HepG2 (cell line): ENCODE measurements at regions not wholly inside any gene's neighbourhood (a gene's known extent, or its start where the extent isn't known, plus 50 kb on each side); places are given as distances from the start of the nearest gene placed in this dataset.

Experiments
- ATAC-seq: fragments of 200-7000 bp; cut with Tn5 transposase; 3 replicates; pipeline ENCODE4 v1.9.1; 2020; ENCODE audit warnings: mild to moderate bottlenecking, moderate library complexity
- BruUV-seq: library from RNA; stranded (reverse); fragments of 400-500 nt; replicated peaks from 2 replicates; lab custom pipeline; 2021; lab: Mats Ljungman, UMichigan
- CTCF ChIA-PET: fragments of 300-600 bp; formaldehyde crosslinking; extraction: SDS; loops from one replicate; lab custom pipeline; 2021; ENCODE audit warnings: low total read pairs, inconsistent platforms, low intra/inter-chr PET ratio; lab: Yijun Ruan, JAX
- POLR2A ChIA-PET: fragments of 350-600 bp; sonication (Branson Sonifier 250); formaldehyde crosslinking; loops from one replicate; lab custom pipeline; 2020; ENCODE audit warnings: antibody characterized with exemption, inconsistent platforms; lab: Yijun Ruan, JAX
- DNase-seq: peaks from one replicate; pipeline ENCODE4 v3.0.0-alpha.2; 2015; ENCODE audit warnings: low spot score
- FAIRE-seq: peaks from 3 replicates; lab custom pipeline; 2011; peaks lifted over from hg19 to GRCh38; lab: Jason Lieb, UNC
- H2AFZ ChIP-seq: one replicate; pipeline ENCODE4 v1.6.1; 2011; ENCODE audit warnings: low read length, inconsistent platforms
- H3K27ac ChIP-seq: fragments of 300-600 bp; 3 replicates; pipeline ENCODE4 v1.8.0; 2011; ENCODE audit warnings: mixed run types, mild to moderate bottlenecking, mixed read lengths, low read length, inconsistent platforms; ENCODE audit not compliant: insufficient read depth; ENCODE audit errors: extremely low read length
- H3K27me3 ChIP-seq, 2 experiments: fragments of 200-600 bp in 1 of 2; 2 replicates in 1 of 2; 3 replicates in 1 of 2; pipeline versions ENCODE4 v1.6.0 to v1.8.0; 2011; ENCODE audit warnings: low read length in 2 of 2, mild to moderate bottlenecking in 2 of 2, moderate library complexity in 2 of 2, inconsistent platforms in 1 of 2; ENCODE audit not compliant: insufficient read depth in 2 of 2, control insufficient read depth in 1 of 2
- H3K36me3 ChIP-seq, 2 experiments: fragments of 200-600 bp in 1 of 2; replicated peaks in 1 of 2; 2 replicates in 1 of 2; 3 replicates in 1 of 2; pipeline versions ENCODE4 v1.5.1 to v1.8.0; 2011; ENCODE audit warnings: low read length in 2 of 2, inconsistent platforms in 1 of 2; ENCODE audit not compliant: insufficient read depth in 2 of 2, control insufficient read depth in 1 of 2
- H3K4me1 ChIP-seq: 2 replicates; pipeline ENCODE4 v1.5.1; 2012; ENCODE audit warnings: low read length, inconsistent platforms; ENCODE audit not compliant: insufficient read depth
- H3K4me2 ChIP-seq: 2 replicates; pipeline ENCODE4 v1.6.0; 2011; ENCODE audit warnings: low read depth, low read length, inconsistent platforms
- H3K4me3 ChIP-seq, 3 experiments: fragments of 200-600 bp in 1 of 3; sonication (generic), shearing (Covaris generic) in 1 of 3; replicated peaks in 1 of 3; 2 replicates each; pipeline ENCODE4 v1.5.1; 2011 to 2016; ENCODE audit warnings: low read length in 3 of 3, inconsistent platforms in 2 of 3, low read depth in 2 of 3, mild to moderate bottlenecking in 2 of 3, control low read depth in 1 of 3, mixed read lengths in 1 of 3; ENCODE audit not compliant: insufficient read depth in 1 of 3
- H3K79me2 ChIP-seq: one replicate; pipeline ENCODE4 v1.6.1; 2011; ENCODE audit warnings: low read length, inconsistent platforms; ENCODE audit not compliant: insufficient read depth
- H3K9ac ChIP-seq: 2 replicates; pipeline ENCODE4 v1.6.0; 2011; ENCODE audit warnings: mild to moderate bottlenecking, low read depth, low read length, inconsistent platforms; ENCODE audit not compliant: insufficient read depth
- H3K9me3 ChIP-seq: 2 replicates; pipeline ENCODE4 v1.5.1; 2012; ENCODE audit warnings: mild to moderate bottlenecking, low read length
- H4K20me1 ChIP-seq: 2 replicates; pipeline ENCODE4 v1.6.0; 2011; ENCODE audit warnings: inconsistent platforms, mild to moderate bottlenecking, low read length, moderate library complexity; ENCODE audit not compliant: insufficient read depth
- HNRNPL ChIP-seq: fragments of 200-400 bp; formaldehyde crosslinking; IDR thresholded peaks from 2 replicates; pipeline ENCODE4 v1.6.1; 2017; ENCODE audit warnings: mild to moderate bottlenecking, low read depth, low read length
- MAFF ChIP-seq: IDR thresholded peaks from 2 replicates; pipeline ENCODE4 v1.6.1; 2011; ENCODE audit warnings: low read depth, low read length, improper control_type of control experiment
- SKI ChIP-seq: fragments of 450-650 bp; IDR thresholded peaks from one replicate; pipeline ENCODE4 v1.6.1; 2018; ENCODE audit warnings: mild to moderate bottlenecking; ENCODE audit not compliant: partially characterized antibody
- ZNF382 ChIP-seq: sonication (generic); formaldehyde crosslinking; IDR thresholded peaks from 2 replicates; pipeline ENCODE4 v1.5.0; 2020; ENCODE audit warnings: missing genetic modification reagents, mild to moderate bottlenecking, borderline replicate concordance
- ZNF569 ChIP-seq: sonication (generic); formaldehyde crosslinking; IDR thresholded peaks from 2 replicates; pipeline ENCODE4 v1.5.0; 2020; ENCODE audit warnings: mild to moderate bottlenecking, missing genetic modification reagents, moderate library complexity, borderline replicate concordance
- ZNF660 ChIP-seq: sonication (generic); formaldehyde crosslinking; IDR thresholded peaks from 2 replicates; pipeline ENCODE4 v1.5.1; 2020; ENCODE audit warnings: mild to moderate bottlenecking, low read depth, missing genetic modification reagents, borderline replicate concordance
- ZNF747 ChIP-seq: sonication (generic); formaldehyde crosslinking; IDR thresholded peaks from 2 replicates; pipeline ENCODE4 v1.8.1; 2023; ENCODE audit warnings: missing genetic modification reagents, mild to moderate bottlenecking, borderline replicate concordance
- WGBS: methylation state at CpG from one replicate; pipeline ENCODE4 v1.1.6; 2017; ENCODE audit warnings: low lambda C conversion rate; 5-methylcytosine and 5-hydroxymethylcytosine counted together
- in situ Hi-C: cut with HindIII; loops from 2 replicates; pipeline ENCODE4 v1.10.0; 2017; ENCODE audit warnings: low pct_unique_long_range_greater_than_20kb; ENCODE audit not compliant: extremely low pct_ligation_motif_present
- intact Hi-C: fragments of 100-400 bp; cut with micrococcal nuclease; formaldehyde crosslinking; loops from one replicate; pipeline ENCODE4 v1.10.0; 2022; ENCODE audit not compliant: unreplicated experiment
- TF ChIP-seq, protein P1 (sequence below): sonication (generic); formaldehyde crosslinking; IDR thresholded peaks from 2 replicates; pipeline ENCODE4 v1.5.0; 2020; ENCODE audit warnings: missing genetic modification reagents

DNA sequence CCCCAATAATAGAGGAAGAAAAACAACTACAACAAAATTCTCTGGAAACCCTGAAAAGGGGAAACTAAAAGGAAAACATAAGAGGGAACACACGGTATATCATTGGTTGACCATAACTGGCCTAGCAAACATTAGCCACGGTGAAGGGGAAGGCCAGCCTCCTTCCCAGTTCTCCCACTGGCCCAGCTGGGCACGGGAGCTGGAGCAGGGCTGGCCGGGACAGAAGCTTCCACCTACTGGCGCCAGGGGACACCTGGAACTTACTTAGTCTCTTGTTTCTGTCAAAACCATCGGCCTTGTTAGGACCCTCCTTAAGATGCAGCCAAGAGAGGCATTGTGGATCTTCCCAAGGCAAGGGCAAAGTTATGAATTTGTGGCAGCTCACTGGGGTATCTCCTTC, 56.1 kb upstream of the DLGAP1 start (continued):
- TF ChIP-seq ZNF747 (CRISPR knock-in tag) (no peak), ZNF382 (CRISPR knock-in tag) (no peak), ZNF569 (CRISPR knock-in tag) (no peak)

DNA sequence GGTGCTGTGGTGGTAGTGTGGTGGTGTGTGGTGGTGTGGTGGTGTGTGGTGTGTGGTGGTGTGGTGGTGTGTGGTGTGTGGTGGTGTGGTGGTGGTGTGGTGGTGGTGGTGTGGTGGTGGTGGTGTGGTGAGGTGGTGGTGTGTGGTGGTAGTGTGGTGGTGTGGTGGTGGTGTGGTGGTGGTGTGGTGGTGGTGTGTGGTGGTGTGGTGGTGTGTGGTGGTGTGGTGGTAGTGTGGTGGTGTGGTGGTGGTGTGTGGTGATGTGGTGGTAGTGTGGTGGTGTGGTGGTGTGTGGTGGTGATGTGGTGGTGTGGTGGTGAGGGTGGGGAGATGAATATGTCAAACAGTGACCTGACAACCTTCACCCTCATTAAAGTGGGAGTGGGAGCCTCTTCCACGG, 55.6 kb upstream of the DLGAP1 start:
- intact Hi-C loops (no loop called here), in situ Hi-C loops (no loop called here)
- POLR2A ChIA-PET = no interaction called here
- no peaks in the 10 kb centered on the region for H4K20me1 ChIP-seq
- 80% methylated on average over 1 of the region's 1 CpG for WGBS
- H2AFZ ChIP-seq = no peak overlapping the region
- DNase-seq (no peak), FAIRE-seq (no peak), ATAC-seq (peak; percentile 53; the same call in 2 of the 3 replicates)
- TF ChIP-seq ZNF660 = no peak
- no peak for TF ChIP-seq MAFF
- peak; percentile 84; the same call in 1 of the 2 replicates for TF ChIP-seq HNRNPL
- TF ChIP-seq, protein P1, sequence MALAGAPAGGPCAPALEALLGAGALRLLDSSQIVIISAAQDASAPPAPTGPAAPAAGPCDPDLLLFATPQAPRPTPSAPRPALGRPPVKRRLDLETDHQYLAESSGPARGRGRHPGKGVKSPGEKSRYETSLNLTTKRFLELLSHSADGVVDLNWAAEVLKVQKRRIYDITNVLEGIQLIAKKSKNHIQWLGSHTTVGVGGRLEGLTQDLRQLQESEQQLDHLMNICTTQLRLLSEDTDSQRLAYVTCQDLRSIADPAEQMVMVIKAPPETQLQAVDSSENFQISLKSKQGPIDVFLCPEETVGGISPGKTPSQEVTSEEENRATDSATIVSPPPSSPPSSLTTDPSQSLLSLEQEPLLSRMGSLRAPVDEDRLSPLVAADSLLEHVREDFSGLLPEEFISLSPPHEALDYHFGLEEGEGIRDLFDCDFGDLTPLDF (CRISPR knock-in tag) = no peak
- TF ChIP-seq SKI = no peak
- no TSS peak for BruUV-seq
- H3K9ac ChIP-seq = no peak overlapping the region
- H3K36me3 ChIP-seq = no peaks in the 10 kb centered on the region
- no peak overlapping the region for H3K4me3 ChIP-seq
- H3K9me3 ChIP-seq = peaks cover 26% of the 10 kb centered on the region
- H3K4me1 ChIP-seq = no peaks in the 10 kb centered on the region
- no peaks in the 10 kb centered on the region for H3K79me2 ChIP-seq
- H3K27ac ChIP-seq = no peak overlapping the region
- H3K27me3 ChIP-seq = no peaks in the 10 kb centered on the region
- CTCF ChIA-PET = no interaction called here
- no peak overlapping the region for H3K4me2 ChIP-seq
